HUES6 (cell line): ENCODE measurements at regions not wholly inside any gene's neighbourhood (a gene's known extent, or its start where the extent isn't known, plus 50 kb on each side); places are given as distances from the start of the nearest gene placed in this dataset.

Source experiments
- H3K27ac ChIP-seq: 2 replicates; pipeline ENCODE4 v1.7.0; 2013; ENCODE audit warnings: low read depth, mild to moderate bottlenecking, low read length, inconsistent platforms
- H3K27me3 ChIP-seq: 2 replicates; pipeline ENCODE4 v1.6.1; 2013; ENCODE audit warnings: low read length; ENCODE audit not compliant: control insufficient read depth, insufficient read depth
- H3K36me3 ChIP-seq: 2 replicates; pipeline ENCODE4 v1.6.1; 2013; ENCODE audit warnings: low read length; ENCODE audit not compliant: control insufficient read depth, insufficient read depth
- H3K4me1 ChIP-seq: 2 replicates; pipeline ENCODE4 v1.6.1; 2013; ENCODE audit warnings: low read length; ENCODE audit not compliant: control insufficient read depth, insufficient read depth
- H3K4me3 ChIP-seq: 2 replicates; pipeline ENCODE4 v1.5.1; 2013; ENCODE audit warnings: low read depth, low read length
- H3K9ac ChIP-seq: one replicate; pipeline ENCODE4 v1.6.1; 2013; ENCODE audit warnings: mild to moderate bottlenecking, low read length
- H3K9me3 ChIP-seq: 2 replicates; pipeline ENCODE4 v1.6.1; 2013; ENCODE audit warnings: low read depth, low read length; ENCODE audit not compliant: control insufficient read depth, insufficient read depth

DNA sequence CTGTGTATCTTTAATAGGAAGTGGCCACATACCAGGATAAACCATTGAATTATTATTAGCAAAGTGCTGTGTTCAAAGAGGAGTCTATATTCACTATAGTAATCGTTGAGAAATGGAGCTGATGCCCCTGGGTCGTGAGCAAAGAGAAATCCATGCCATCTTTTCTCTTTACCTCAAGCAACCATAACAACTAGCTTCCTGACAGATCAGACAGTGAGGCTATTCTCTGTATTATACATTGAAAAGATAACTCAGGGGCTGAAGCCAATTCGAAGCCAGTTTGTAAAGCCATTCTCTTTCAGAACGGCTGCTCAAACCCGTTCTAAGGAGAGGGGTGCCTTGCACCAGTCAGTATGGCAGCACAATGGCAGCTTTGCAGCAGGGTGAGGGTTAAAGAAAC is 680.6 kb downstream of the SEMA5A start:
- Histone ChIP-seq H3K9me3 (no peaks in the 10 kb centered on the region), H3K4me3 (no peak overlapping the region), H3K27me3 (no peaks in the 10 kb centered on the region), H3K27ac (no peak overlapping the region), H3K9ac (no peak overlapping the region), H3K36me3 (no peaks in the 10 kb centered on the region), H3K4me1 (peaks cover 4% of the 10 kb centered on the region)

DNA sequence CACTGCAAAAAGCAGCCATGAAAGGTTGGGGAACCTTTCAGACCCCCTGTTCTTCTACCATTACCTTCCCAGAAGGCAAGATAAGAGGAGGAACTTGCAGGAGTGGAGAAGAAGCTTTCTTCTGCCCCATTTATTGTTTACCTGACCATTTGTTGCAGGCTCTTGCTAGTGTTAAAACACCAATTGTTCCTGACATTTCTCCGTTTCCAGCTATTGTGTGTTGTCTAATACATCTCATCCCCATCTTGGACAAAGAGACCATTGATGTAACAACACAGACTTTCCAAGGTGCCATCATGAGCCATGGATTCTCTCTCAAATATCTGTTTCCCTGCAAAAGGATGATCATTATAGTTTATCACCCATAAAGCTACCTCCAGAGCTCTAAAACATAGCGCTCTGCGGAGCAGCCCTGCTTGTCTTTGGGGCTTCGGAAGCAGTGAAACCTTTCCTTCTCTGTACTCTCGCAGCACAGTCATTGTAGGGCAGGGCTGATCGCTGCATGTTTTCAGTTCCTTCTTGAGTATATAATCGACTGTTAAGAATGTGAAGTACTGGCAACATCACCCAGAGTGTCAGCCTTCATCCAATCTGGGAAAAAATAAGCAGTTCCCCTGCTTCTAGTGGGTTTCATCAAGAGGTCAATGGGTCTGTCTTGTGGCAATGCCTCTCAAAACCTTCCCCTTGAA is 680.0 kb downstream of the SEMA5A start:
- H3K9ac ChIP-seq: no peak overlapping the region
- H3K27ac ChIP-seq: no peak overlapping the region
- H3K36me3 ChIP-seq: no peaks in the 10 kb centered on the region
- no peak overlapping the region for H3K4me3 ChIP-seq
- H3K27me3 ChIP-seq: no peaks in the 10 kb centered on the region
- peaks cover 9% of the 10 kb centered on the region for H3K4me1 ChIP-seq
- H3K9me3 ChIP-seq: no peaks in the 10 kb centered on the region

DNA sequence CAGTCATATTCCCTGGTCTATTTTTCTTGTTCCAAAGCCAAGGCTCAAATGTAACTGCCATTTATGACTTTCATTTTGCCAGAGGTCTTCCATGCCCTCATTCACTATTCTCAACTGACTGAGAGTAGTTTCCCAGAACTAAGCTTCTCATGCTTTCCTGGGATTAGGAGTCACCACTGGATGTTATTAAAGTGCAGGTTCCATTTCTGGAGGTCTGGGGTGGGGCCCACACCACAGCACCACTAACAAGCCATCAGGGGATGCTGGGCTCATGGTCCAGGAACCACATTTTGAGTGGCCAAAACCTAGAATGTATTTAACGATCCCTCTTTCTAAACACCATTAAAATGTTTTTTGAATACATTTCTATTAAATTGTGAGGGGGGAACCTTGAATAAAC is 677.6 kb downstream of the SEMA5A start:
- no peak overlapping the region for H3K27ac ChIP-seq
- H3K27me3 ChIP-seq: no peaks in the 10 kb centered on the region
- H3K4me1 ChIP-seq: peaks cover 15% of the 10 kb centered on the region
- no peaks in the 10 kb centered on the region for H3K36me3 ChIP-seq
- no peak overlapping the region for H3K4me3 ChIP-seq
- no peaks in the 10 kb centered on the region for H3K9me3 ChIP-seq
- H3K9ac ChIP-seq: no peak overlapping the region

DNA sequence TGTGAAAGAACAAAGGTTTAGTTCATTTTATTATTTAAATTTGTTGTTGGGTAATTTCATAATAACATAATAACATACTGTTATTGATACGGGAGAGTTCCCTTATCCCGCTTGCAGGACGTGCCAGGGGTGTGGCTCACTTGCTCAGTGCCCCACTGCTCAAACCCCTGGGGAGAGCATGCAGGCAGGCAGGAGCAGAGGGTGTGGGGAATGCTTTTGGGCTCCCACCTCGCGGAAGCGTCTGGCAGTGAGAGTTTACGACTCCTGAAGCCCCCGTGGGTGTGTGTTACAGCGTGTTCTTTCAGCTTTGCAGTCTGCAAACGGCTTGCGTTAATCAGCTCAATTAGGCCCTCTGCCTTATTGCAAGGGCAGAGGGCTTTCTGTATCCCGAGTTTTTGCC is 675.9 kb downstream of the SEMA5A start:
- H3K36me3 ChIP-seq: no peaks in the 10 kb centered on the region
- H3K9me3 ChIP-seq: no peaks in the 10 kb centered on the region
- H3K27me3 ChIP-seq: no peaks in the 10 kb centered on the region
- no peak overlapping the region for H3K9ac ChIP-seq
- H3K27ac ChIP-seq: no peak overlapping the region
- H3K4me3 ChIP-seq: no peak overlapping the region
- H3K4me1 ChIP-seq: peaks cover 15% of the 10 kb centered on the region

DNA sequence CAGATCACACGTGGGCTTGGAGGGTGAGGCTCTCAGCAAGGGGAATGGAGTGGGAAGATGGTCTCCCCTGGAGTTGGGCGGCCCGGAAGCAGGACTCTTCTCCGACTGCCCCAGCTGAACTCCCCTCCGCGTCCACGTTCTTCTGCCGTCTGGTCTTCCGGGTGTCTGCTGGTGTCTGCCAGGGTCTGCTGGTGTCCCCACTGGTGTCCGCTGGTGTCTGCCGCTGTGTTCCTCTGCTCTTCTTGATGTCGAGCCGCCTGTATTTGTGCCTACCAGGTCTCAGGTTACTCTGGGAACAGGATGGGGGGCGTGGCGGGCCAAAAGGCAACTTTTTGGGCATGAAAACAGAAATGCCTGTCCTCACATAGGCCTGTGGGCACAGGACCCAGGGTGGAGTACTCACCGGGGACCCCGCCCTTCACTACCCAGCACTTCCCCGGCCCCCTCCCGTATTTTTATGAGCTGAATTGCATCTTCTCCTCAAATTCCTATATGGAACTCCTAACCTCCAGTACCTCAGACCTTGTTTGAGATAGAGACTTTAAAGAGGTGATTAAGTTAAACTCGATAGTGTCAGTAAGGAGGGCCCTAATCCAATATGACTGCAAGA is 675.4 kb downstream of the SEMA5A start:
- Histone ChIP-seq H3K9me3 (no peaks in the 10 kb centered on the region), H3K27me3 (no peaks in the 10 kb centered on the region), H3K27ac (no peak overlapping the region), H3K4me1 (peaks cover 15% of the 10 kb centered on the region), H3K9ac (no peak overlapping the region), H3K36me3 (no peaks in the 10 kb centered on the region), H3K4me3 (no peak overlapping the region)

DNA sequence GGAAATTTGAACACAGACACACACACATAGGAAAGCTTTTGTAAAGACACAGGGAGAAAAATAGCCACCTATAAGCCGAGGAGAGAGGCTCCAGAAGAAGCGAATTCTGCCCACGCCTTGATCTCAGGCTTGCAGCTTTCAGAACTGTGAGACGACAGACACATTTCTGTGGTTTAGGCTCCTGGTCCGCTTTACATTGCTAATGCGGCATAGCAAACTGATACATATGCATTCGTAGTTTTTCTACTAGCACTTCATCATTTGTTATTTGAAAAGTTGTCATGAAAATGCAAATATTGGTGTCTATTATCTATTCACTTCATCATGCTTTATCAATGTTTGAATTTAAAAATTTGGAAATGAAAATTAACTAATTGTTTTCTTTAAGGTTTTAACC is 674.9 kb downstream of the SEMA5A start:
- Histone ChIP-seq H3K9me3 (no peaks in the 10 kb centered on the region), H3K36me3 (no peaks in the 10 kb centered on the region), H3K27ac (no peak overlapping the region), H3K4me1 (peaks cover 15% of the 10 kb centered on the region), H3K4me3 (no peak overlapping the region), H3K9ac (no peak overlapping the region), H3K27me3 (no peaks in the 10 kb centered on the region)

DNA sequence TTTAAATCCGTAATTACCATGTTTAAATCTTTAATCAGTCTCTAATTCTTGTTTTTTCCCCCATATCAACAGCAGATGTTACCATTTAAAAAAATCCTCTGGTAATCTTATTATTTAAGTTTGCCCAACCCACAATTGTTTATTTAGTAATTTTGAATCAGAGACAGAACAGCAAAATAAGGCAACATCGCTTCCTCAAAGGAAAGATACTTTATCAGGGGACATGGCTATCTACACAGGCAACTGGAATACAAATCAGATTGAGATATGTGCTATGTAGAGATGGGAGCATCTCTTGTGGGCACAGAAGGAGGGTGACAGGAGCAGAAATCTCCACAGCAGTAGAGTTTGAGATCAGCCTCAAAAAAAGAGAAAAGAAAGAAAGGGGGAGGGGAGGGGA is 674.4 kb downstream of the SEMA5A start:
- no peak overlapping the region for H3K27ac ChIP-seq
- H3K4me3 ChIP-seq: no peak overlapping the region
- peaks cover 15% of the 10 kb centered on the region for H3K4me1 ChIP-seq
- H3K27me3 ChIP-seq: no peaks in the 10 kb centered on the region
- H3K36me3 ChIP-seq: no peaks in the 10 kb centered on the region
- H3K9ac ChIP-seq: no peak overlapping the region
- H3K9me3 ChIP-seq: no peaks in the 10 kb centered on the region

GRCh38 chr5:8875722-8876121 is 670.2 kb downstream of the SEMA5A start:
- H3K9ac ChIP-seq: no peak overlapping the region
- H3K36me3 ChIP-seq: no peaks in the 10 kb centered on the region
- H3K27me3 ChIP-seq: no peaks in the 10 kb centered on the region
- no peak overlapping the region for H3K27ac ChIP-seq
- H3K4me1 ChIP-seq: peaks cover 7% of the 10 kb centered on the region
- H3K4me3 ChIP-seq: no peak overlapping the region
- H3K9me3 ChIP-seq: no peaks in the 10 kb centered on the region

DNA sequence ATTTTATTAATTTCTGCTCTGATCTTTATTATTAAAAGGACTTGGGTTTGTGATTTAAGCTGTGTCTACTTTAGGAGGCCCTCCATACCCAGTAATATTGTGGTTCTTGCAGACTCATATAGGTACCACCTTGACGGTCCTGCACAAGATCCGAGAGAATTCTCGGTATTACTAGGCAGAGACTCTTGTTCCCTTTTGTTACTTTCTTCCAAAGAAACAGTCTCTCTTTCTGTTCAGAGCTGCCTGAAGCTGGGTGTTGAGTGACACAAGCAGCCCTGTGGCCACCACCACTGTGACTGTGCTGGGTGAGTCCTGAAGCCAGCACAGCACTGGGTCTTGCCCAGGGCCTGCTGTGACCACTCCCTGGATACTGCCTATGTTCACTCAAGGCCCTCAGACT is 666.6 kb downstream of the SEMA5A start:
- no peak overlapping the region for H3K27ac ChIP-seq
- H3K9me3 ChIP-seq: no peaks in the 10 kb centered on the region
- no peaks in the 10 kb centered on the region for H3K4me1 ChIP-seq
- H3K4me3 ChIP-seq: no peak overlapping the region
- H3K36me3 ChIP-seq: no peaks in the 10 kb centered on the region
- no peaks in the 10 kb centered on the region for H3K27me3 ChIP-seq
- H3K9ac ChIP-seq: no peak overlapping the region

DNA sequence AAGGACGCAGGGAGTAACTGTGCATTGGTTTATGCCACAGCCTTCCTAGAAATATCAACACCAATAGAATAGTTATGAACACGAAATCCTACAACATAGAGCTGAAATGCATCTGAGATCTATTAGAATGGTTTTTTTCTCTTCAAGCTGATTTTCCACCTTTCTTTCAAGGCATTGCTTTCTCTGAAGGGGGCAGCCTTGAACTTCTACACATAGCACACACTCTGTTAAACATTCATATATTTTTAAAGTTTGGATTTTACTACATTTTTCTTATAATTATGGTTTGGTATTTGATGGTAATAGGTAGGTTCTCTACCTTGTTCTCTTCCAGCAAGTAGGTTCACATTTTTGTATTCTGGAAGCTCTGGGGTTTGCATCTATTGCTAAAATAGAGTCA is 661.8 kb downstream of the SEMA5A start:
- H3K27ac ChIP-seq: no peak overlapping the region
- no peaks in the 10 kb centered on the region for H3K36me3 ChIP-seq
- H3K27me3 ChIP-seq: no peaks in the 10 kb centered on the region
- H3K4me3 ChIP-seq: no peak overlapping the region
- H3K9ac ChIP-seq: no peak overlapping the region
- H3K4me1 ChIP-seq: no peaks in the 10 kb centered on the region
- 0 out of 2 replicates have a peak, but pooled peaks cover 7% of the 10 kb centered on the region for H3K9me3 ChIP-seq

DNA sequence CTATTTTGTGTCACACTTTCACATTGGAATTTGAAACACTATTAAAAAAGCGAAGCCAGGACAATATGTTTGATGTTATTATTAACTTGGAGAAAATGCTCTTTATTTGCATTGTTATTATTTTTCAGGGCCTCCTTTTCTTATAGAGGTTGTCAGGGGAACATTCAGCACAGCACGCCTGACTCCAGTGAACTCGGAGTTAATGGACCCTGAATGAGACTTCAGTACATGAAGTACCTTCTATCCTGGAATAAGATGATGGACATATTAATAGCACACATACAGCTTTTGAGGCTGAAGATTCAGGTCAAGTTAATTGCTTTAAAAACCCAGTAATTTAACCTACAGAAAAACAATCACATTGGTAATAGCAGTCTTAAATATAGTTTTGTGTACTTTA is 652.9 kb downstream of the SEMA5A start:
- Histone ChIP-seq H3K36me3 (no peaks in the 10 kb centered on the region), H3K9me3 (no peaks in the 10 kb centered on the region)

More for the DNA sequence above, 652.9 kb downstream of the SEMA5A start:
- Histone ChIP-seq H3K27me3 (no peaks in the 10 kb centered on the region), H3K9ac (no peak overlapping the region), H3K4me1 (no peaks in the 10 kb centered on the region), H3K27ac (no peak overlapping the region), H3K4me3 (no peak overlapping the region)
